Gastrocnemius medialis (tissue), 4 donors: ENCODE measurements at regions not wholly inside any gene's neighbourhood (a gene's known extent, or its start where the extent isn't known, plus 50 kb on each side); places are given as distances from the start of the nearest gene placed in this dataset.
"Not testable (repeated sequence)": the region's sequence is repeated elsewhere in the genome, so short reads cannot be mapped to it uniquely, and the experiment has no call there.

ENCODE experiments used
- POLR2A ChIP-seq, 2 donors: fragments of 450-650 bp; IDR thresholded peaks; one replicate each; pipeline ENCODE4 v1.6.1; 2017; ENCODE audit warnings: antibody characterized with exemption in 2 of 2, mild to moderate bottlenecking in 2 of 2, moderate library complexity in 2 of 2
- TF ChIP-seq, protein P1 (sequence below), 5 experiments: fragments of 450-650 bp in 3 of 5; fragments of 200-600 bp in 2 of 5; sonication (generic) in 2 of 5; IDR thresholded peaks in 4 of 5; conservative IDR thresholded peaks in 1 of 5; 1 replicate in 4 of 5; 2 replicates in 1 of 5; pipeline ENCODE4 v1.5.1; 2016 to 2019; ENCODE audit warnings: antibody characterized with exemption in 5 of 5, mild to moderate bottlenecking in 3 of 5, moderate library complexity in 3 of 5

DNA sequence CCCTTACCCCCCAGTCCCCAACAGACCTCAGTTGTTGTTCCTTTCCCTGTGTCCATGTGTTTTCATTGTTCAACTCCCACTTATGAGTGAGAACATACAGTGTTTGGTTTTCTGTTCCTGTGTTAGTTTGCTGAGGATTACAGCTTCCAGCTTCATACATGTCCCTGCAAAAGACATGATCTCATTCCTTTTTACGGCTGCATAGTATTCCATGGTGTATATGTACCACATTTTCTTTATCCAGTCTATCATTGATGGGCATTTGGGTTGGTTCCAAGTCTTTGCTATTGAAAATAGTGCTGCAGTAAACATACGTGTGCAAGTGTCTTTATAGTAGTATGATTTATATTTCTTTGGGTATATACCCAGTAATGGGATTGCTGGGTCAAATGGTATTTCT lies 87.8 kb upstream of the TANK start:
- TF ChIP-seq POLR2A (IDR thresholded peaks at IDR 0.05): not testable (repeated sequence)
- TF ChIP-seq, protein P1, sequence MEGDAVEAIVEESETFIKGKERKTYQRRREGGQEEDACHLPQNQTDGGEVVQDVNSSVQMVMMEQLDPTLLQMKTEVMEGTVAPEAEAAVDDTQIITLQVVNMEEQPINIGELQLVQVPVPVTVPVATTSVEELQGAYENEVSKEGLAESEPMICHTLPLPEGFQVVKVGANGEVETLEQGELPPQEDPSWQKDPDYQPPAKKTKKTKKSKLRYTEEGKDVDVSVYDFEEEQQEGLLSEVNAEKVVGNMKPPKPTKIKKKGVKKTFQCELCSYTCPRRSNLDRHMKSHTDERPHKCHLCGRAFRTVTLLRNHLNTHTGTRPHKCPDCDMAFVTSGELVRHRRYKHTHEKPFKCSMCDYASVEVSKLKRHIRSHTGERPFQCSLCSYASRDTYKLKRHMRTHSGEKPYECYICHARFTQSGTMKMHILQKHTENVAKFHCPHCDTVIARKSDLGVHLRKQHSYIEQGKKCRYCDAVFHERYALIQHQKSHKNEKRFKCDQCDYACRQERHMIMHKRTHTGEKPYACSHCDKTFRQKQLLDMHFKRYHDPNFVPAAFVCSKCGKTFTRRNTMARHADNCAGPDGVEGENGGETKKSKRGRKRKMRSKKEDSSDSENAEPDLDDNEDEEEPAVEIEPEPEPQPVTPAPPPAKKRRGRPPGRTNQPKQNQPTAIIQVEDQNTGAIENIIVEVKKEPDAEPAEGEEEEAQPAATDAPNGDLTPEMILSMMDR (IDR thresholded peaks at IDR 0.05 in 4 of 5, conservative IDR thresholded peaks at IDR 0.05 in 1 of 5): not testable (repeated sequence)
